Activated B cell treated with CpG ODN at 0.5 μM for 24 hours (primary cell): ENCODE measurements at regions not wholly inside any gene's neighbourhood (a gene's known extent, or its start where the extent isn't known, plus 50 kb on each side); places are given as distances from the start of the nearest gene placed in this dataset.

ENCODE experiments used
- ATAC-seq: fragments of 200-7000 bp; cut with Tn5 transposase; one replicate; pipeline ENCODE4 v1.10.0; 2021; ENCODE audit warnings: low read depth, mild to moderate bottlenecking, moderate library complexity
- CTCF ChIA-PET: fragments of 350-600 bp; sonication (Branson Sonifier 250); formaldehyde crosslinking; loops from one replicate; lab custom pipeline; 2021; ENCODE audit warnings: antibody characterized with exemption; lab: Charles Lee
- POLR2A ChIA-PET: fragments of 350-600 bp; sonication (Branson Sonifier 250); formaldehyde crosslinking; loops from one replicate; lab custom pipeline; 2021; ENCODE audit warnings: antibody characterized with exemption; lab: Charles Lee
- DNase-seq: peaks from one replicate; pipeline ENCODE4 v3.0.0; 2022
- H3K27ac Mint-ChIP-seq: one replicate; pipeline ENCODE4 v1.8.0; 2020; ENCODE audit warnings: mixed read lengths
- H3K27me3 Mint-ChIP-seq: one replicate; pipeline ENCODE4 v1.8.0; 2021; ENCODE audit warnings: mixed read lengths
- H3K36me3 Mint-ChIP-seq: one replicate; pipeline ENCODE4 v1.8.0; 2021; ENCODE audit warnings: low read depth, mixed read lengths
- H3K4me1 Mint-ChIP-seq: one replicate; pipeline ENCODE4 v1.8.0; 2021; ENCODE audit warnings: mixed read lengths
- H3K4me3 Mint-ChIP-seq: one replicate; pipeline ENCODE4 v1.8.0; 2020; ENCODE audit warnings: mild to moderate bottlenecking, mixed read lengths
- H3K9me3 Mint-ChIP-seq: one replicate; pipeline ENCODE4 v1.8.0; 2020; ENCODE audit warnings: mixed read lengths
- intact Hi-C: fragments of 100-400 bp; cut with micrococcal nuclease; formaldehyde crosslinking; loops from one replicate; pipeline ENCODE4 v1.15.1; 2024
- TF ChIP-seq, protein P1 (sequence below): fragments of 200-600 bp; IDR thresholded peaks from one replicate; pipeline ENCODE4 v1.8.0; 2022; ENCODE audit warnings: antibody characterized with exemption, mild to moderate bottlenecking

DNA sequence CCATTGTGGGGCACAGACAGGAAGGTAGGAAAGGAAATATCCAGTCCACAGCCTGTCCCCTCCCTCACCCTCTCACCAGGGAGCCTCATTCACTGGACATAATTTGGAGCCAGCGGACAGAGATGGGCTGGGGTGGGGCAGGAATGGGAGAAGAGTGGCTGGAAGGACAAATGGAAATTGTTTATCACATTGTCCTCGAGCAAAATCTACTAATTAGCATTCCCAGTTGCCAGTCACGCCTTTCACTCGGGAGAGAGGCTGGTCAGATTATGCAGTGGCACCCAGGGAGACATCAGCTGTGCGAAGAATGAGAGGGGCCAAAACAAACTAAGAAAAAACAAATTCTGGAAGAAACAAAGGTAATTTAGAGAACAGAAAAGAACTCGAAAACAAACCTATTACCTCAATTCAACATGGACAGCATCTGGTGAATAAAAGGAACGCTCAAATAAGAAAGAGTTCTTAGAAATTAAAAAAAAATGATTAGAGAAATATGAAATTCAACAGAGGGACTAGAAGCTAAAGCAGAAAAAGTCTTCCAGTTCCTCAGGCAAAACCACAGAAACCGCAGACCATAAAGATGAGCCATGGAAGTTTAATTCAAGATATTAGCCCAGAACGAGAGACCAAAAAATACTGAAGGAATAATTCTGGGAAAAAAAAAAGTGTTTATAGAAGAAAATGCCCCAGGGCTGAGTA is 108.5 kb upstream of the RALGAPA2 start:
- Mint-ChIP-seq H3K36me3 (no peaks in the 10 kb centered on the region), H3K27me3 (peaks cover 7% of the 10 kb centered on the region), H3K4me1 (peaks cover 4% of the 10 kb centered on the region), H3K27ac (no peak overlapping the region), H3K9me3 (no peaks in the 10 kb centered on the region), H3K4me3 (no peak overlapping the region)
- TF ChIP-seq, protein P1, sequence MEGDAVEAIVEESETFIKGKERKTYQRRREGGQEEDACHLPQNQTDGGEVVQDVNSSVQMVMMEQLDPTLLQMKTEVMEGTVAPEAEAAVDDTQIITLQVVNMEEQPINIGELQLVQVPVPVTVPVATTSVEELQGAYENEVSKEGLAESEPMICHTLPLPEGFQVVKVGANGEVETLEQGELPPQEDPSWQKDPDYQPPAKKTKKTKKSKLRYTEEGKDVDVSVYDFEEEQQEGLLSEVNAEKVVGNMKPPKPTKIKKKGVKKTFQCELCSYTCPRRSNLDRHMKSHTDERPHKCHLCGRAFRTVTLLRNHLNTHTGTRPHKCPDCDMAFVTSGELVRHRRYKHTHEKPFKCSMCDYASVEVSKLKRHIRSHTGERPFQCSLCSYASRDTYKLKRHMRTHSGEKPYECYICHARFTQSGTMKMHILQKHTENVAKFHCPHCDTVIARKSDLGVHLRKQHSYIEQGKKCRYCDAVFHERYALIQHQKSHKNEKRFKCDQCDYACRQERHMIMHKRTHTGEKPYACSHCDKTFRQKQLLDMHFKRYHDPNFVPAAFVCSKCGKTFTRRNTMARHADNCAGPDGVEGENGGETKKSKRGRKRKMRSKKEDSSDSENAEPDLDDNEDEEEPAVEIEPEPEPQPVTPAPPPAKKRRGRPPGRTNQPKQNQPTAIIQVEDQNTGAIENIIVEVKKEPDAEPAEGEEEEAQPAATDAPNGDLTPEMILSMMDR: no peak
- intact Hi-C loops: loop anchor here (10.0 kb wide), 1 partner anchor 226 kb away; no protein-coding TSS in a partner anchor
- DNase-seq: no peak
- CTCF ChIA-PET: interaction anchor here (1.4 kb wide), 1 partner anchor 155 kb away, joined by 5 read pairs; no protein-coding TSS in a partner anchor
- POLR2A ChIA-PET: no interaction called here
- ATAC-seq: no peak

DNA sequence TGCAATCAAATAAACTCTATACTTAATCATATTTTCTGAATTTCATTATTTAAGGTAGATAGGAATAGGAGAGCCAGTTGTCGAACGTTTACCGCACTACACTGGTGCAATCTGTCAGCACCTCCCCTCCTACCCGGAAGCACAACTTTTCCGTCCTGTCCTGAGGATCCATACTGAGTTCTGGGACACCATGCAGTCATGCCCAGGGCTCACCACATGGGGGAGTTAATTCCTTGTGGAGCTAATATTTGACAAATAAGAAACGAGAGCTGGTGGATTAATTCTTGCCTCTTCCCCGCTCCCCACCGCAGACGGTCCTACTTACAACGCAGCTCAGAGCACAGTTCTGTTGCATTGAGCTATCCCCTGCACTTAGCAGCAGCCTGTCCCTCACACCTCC is 107.7 kb upstream of the RALGAPA2 start:
- intact Hi-C loops: loop anchor here (10.0 kb wide), 1 partner anchor 225 kb away; no protein-coding TSS in a partner anchor
- ChIA-PET POLR2A (no interaction called here), CTCF (no interaction called here)

DNA sequence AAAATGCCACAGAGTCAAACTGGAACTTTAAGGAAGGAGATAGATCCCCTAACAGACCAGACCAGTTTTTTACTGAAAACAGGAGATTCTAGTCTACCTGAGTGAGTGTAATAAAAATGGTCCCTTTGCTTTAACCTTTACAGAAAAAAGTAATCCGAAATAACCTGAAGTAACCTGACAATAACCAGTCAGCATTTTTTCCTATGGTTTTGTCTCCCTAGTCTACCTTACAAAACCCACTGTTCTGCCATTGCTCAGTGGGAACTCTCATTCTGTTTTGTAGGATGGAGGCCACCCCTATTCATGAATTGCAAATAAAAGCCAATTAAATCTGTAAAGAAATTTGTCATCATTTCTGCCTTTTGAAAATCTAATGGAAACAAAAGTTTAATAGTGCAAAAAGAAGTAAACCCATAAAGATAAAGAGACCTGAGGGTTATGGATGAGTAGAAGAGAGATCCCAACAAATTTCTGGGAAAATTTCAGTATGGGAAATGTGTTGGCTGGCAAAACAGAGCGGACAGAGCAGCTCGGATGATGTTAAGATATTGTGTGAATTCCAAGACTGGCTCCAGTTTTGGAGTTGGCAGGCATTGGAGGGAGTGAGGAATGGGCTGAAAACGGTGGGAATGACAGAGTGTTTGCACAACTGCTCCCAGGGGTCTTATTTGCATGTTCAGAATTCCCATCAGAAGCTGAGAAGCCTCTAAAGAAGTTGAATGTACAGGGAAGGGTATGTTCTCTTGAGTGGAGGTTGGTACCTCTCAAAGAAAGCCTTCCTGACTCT is 104.7 kb upstream of the RALGAPA2 start:
- Mint-ChIP-seq H3K9me3 (no peaks in the 10 kb centered on the region), H3K27ac (no peak overlapping the region), H3K27me3 (peaks cover 14% of the 10 kb centered on the region), H3K4me3 (no peak overlapping the region), H3K36me3 (no peaks in the 10 kb centered on the region), H3K4me1 (no peaks in the 10 kb centered on the region)
- TF ChIP-seq, protein P1: no peak
- intact Hi-C loops: no loop called here
- ATAC-seq (no peak), DNase-seq (no peak)
- POLR2A ChIA-PET: no interaction called here
- CTCF ChIA-PET: no interaction called here

More for the DNA sequence above, 107.7 kb upstream of the RALGAPA2 start:
- H3K9me3 Mint-ChIP-seq: no peaks in the 10 kb centered on the region
- peaks cover 4% of the 10 kb centered on the region for H3K4me1 Mint-ChIP-seq
- peaks cover 6% of the 10 kb centered on the region for H3K27me3 Mint-ChIP-seq
- ATAC-seq (no peak), DNase-seq (no peak)
- no peak overlapping the region for H3K4me3 Mint-ChIP-seq
- H3K27ac Mint-ChIP-seq: no peak overlapping the region
- TF ChIP-seq, protein P1: no peak
- no peaks in the 10 kb centered on the region for H3K36me3 Mint-ChIP-seq

DNA sequence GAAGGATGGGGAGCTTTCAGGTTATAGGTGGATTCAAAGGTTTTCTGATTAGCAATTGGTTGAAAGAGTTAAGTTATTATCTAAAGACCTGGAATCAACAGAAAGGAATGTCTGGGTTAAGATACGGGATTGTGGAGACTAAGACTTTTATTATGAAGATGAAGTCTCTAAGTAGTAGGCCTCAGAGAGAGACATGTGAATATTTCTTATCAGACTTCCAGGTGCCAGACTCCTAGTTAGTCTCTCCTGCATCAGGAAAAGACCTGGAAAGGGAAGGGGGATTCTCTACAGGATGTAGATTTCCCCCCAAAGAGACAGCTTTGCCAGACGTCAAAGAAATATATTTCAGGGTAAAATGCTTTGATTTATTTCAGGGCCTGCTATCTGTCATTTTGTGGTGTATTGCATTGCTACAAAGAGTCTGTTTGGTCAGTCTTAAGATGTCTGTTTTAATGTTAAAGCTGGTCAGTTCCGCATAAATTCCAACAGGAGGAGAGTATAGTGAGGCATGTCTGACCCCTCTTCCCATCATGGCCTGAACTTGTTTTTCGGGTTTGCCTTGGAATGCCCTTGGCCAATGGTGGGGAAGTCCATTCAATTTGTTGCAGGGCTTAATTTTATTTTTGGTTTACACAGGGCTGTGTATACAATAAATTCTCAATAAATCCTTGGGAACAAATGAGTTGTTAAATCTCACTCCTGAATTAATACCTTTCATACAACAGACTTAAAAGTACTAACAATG is 103.4 kb upstream of the RALGAPA2 start:
- ChIA-PET CTCF (no interaction called here), POLR2A (no interaction called here)
- no peak overlapping the region for H3K27ac Mint-ChIP-seq
- TF ChIP-seq, protein P1: no peak
- DNase-seq (no peak), ATAC-seq (no peak)
- intact Hi-C loops: no loop called here
- H3K27me3 Mint-ChIP-seq: peaks cover 14% of the 10 kb centered on the region
- no peaks in the 10 kb centered on the region for H3K4me1 Mint-ChIP-seq
- H3K9me3 Mint-ChIP-seq: no peaks in the 10 kb centered on the region
- no peaks in the 10 kb centered on the region for H3K36me3 Mint-ChIP-seq
- H3K4me3 Mint-ChIP-seq: no peak overlapping the region

DNA sequence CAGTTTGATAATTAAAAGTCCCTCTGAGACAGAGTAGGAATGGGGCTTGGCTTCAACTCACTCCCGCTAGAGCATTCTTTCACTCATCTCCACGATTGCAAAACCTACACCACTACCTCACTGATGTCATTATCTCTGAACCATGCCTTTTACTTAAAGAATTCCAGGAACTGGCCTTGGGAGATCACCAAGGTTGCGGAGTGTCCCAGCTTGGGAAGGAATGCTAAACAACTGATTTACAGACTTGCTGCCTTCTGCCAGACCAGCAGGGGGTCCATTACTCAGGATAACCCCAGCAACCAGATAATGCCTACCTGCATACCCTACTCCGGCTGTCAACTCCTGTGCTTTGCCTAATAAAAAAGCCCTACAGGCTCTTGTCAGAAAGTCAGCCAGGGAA is 102.2 kb upstream of the RALGAPA2 start:
- Mint-ChIP-seq H3K4me3 (no peak overlapping the region), H3K27me3 (peaks cover 18% of the 10 kb centered on the region), H3K4me1 (no peaks in the 10 kb centered on the region), H3K27ac (no peak overlapping the region), H3K36me3 (no peaks in the 10 kb centered on the region), H3K9me3 (no peaks in the 10 kb centered on the region)
- ChIA-PET CTCF (no interaction called here), POLR2A (no interaction called here)
- intact Hi-C loops: no loop called here
- no peak for ATAC-seq
- TF ChIP-seq, protein P1: no peak
- DNase-seq: no peak
